HG03469 (cell line): ENCODE measurements at regions not wholly inside any gene's neighbourhood (a gene's known extent, or its start where the extent isn't known, plus 50 kb on each side); places are given as distances from the start of the nearest gene placed in this dataset.

Source experiments
- ATAC-seq: cut with Tn5 transposase; IDR thresholded peaks from one replicate; pipeline ENCODE4 v1.9.1; 2021; ENCODE audit warnings: mild to moderate bottlenecking, moderate library complexity, moderate number of reproducible peaks; ENCODE audit not compliant: unreplicated experiment

GRCh38 chr11:92524542-92524941 is 299.9 kb downstream of the FAT3 start:
- no peak for ATAC-seq

GRCh38 chr11:92527467-92527866 is 302.8 kb downstream of the FAT3 start:
- no peak for ATAC-seq

GRCh38 chr11:92528001-92528400 is 303.4 kb downstream of the FAT3 start:
- ATAC-seq, result no peak

- no peak for ATAC-seq
These were observed 306.6 kb downstream of the FAT3 start for GRCh38 chr11:92531065-92531739.

GRCh38 chr11:92533657-92534335 is 309.2 kb downstream of the FAT3 start:
- no peak for ATAC-seq

GRCh38 chr11:92536883-92537282 is 312.3 kb downstream of the FAT3 start:
- ATAC-seq, result no peak

- ATAC-seq, result no peak
These were observed 315.5 kb downstream of the FAT3 start for GRCh38 chr11:92540096-92540495.

GRCh38 chr11:92545906-92546471 is 321.4 kb downstream of the FAT3 start:
- no peak for ATAC-seq

- ATAC-seq, result no peak
These were observed 322.0 kb downstream of the FAT3 start for GRCh38 chr11:92546603-92547002.

GRCh38 chr11:92550411-92550810 is 325.8 kb downstream of the FAT3 start:
- ATAC-seq, result no peak

GRCh38 chr11:92550871-92551270 is 326.3 kb downstream of the FAT3 start:
- no peak for ATAC-seq

- no peak for ATAC-seq
These were observed 328.3 kb downstream of the FAT3 start for GRCh38 chr11:92552942-92553341.

GRCh38 chr11:92554688-92555087 is 330.1 kb downstream of the FAT3 start:
- no peak for ATAC-seq

GRCh38 chr11:92556431-92556830 is 331.8 kb downstream of the FAT3 start:
- ATAC-seq, result no peak

- ATAC-seq, result no peak
These were observed 333.3 kb downstream of the FAT3 start for GRCh38 chr11:92557879-92558278.

GRCh38 chr11:92558323-92558722 is 333.7 kb downstream of the FAT3 start:
- no peak for ATAC-seq

GRCh38 chr11:92569726-92570125 is 345.1 kb downstream of the FAT3 start:
- ATAC-seq, result no peak

GRCh38 chr11:92572559-92572958 is 347.9 kb downstream of the FAT3 start:
- ATAC-seq, result no peak

- no peak for ATAC-seq
These were observed 351.7 kb downstream of the FAT3 start for GRCh38 chr11:92576315-92576714.

- ATAC-seq, result no peak
These were observed 356.3 kb downstream of the FAT3 start for GRCh38 chr11:92580908-92581307.

- no peak for ATAC-seq
These were observed 363.8 kb downstream of the FAT3 start for GRCh38 chr11:92588393-92588792.

- ATAC-seq, result no peak
These were observed 364.9 kb downstream of the FAT3 start for GRCh38 chr11:92589512-92589911.
